ENCODE measurements at regions not wholly inside any gene's neighbourhood (a gene's known extent, or its start where the extent isn't known, plus 50 kb on each side); places are given as distances from the start of the nearest gene placed in this dataset.

GRCh38 chr18:75865639-75866038 is 438.1 kb upstream of the SMIM21 start:
- 86 to 100% (median 91%) methylated on average over 5 to 6 of the region's 6 CpGs for WGBS, 4 donors
- TF ChIP-seq POLR2A (IDR thresholded peaks at IDR 0.05): no peak
- TF ChIP-seq, protein P1, sequence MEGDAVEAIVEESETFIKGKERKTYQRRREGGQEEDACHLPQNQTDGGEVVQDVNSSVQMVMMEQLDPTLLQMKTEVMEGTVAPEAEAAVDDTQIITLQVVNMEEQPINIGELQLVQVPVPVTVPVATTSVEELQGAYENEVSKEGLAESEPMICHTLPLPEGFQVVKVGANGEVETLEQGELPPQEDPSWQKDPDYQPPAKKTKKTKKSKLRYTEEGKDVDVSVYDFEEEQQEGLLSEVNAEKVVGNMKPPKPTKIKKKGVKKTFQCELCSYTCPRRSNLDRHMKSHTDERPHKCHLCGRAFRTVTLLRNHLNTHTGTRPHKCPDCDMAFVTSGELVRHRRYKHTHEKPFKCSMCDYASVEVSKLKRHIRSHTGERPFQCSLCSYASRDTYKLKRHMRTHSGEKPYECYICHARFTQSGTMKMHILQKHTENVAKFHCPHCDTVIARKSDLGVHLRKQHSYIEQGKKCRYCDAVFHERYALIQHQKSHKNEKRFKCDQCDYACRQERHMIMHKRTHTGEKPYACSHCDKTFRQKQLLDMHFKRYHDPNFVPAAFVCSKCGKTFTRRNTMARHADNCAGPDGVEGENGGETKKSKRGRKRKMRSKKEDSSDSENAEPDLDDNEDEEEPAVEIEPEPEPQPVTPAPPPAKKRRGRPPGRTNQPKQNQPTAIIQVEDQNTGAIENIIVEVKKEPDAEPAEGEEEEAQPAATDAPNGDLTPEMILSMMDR (IDR thresholded peaks at IDR 0.05): no peak
- Histone ChIP-seq H3K9me3 (replicated peaks in 1 of 3) (no peaks in the 10 kb centered on the region), H3K4me1 (replicated peaks in 1 of 2) (no peaks in the 10 kb centered on the region), H3K4me3 (no peak overlapping the region), H3K27ac (no peak overlapping the region), H3K27me3 (no peaks in the 10 kb centered on the region), H3K36me3 (replicated peaks in 1 of 2) (no peaks in the 10 kb centered on the region)
- intact Hi-C loops (cut with DNase I): no loop called here
- no peak for DNase-seq

DNA sequence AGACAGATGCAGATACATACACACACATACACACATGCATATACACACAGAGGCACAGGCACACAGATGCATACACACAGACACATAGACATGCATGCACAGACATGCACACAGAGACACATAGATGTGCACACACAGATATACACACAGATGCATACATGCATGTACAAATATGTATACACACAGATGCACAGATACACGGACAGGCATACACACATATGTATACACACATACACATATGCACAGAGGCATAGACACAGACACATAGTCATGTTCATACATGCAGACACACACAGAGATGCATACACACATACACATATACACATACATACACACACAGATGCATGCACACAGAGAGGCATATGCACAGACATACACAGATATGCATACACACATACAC is 437.3 kb upstream of the SMIM21 start:
- intact Hi-C loops (cut with DNase I): no loop called here
- Histone ChIP-seq H3K36me3 (replicated peaks in 1 of 2) (no peaks in the 10 kb centered on the region), H3K27me3 (no peaks in the 10 kb centered on the region), H3K9me3 (replicated peaks in 1 of 3) (no peaks in the 10 kb centered on the region), H3K27ac (no peak overlapping the region), H3K4me3 (no peak overlapping the region), H3K4me1 (replicated peaks in 1 of 2) (no peaks in the 10 kb centered on the region)
- no peak for TF ChIP-seq POLR2A (IDR thresholded peaks at IDR 0.05)
- TF ChIP-seq, protein P1 (IDR thresholded peaks at IDR 0.05): no peak
- DNase-seq: no peak
- 50 to 83% (median 60%) methylated on average over 1 of the region's 1 CpG for WGBS, 4 donors

- Histone ChIP-seq H3K4me3 (no peak overlapping the region), H3K36me3 (replicated peaks in 1 of 2) (no peaks in the 10 kb centered on the region), H3K9me3 (replicated peaks in 1 of 3) (no peaks in the 10 kb centered on the region), H3K27me3 (no peaks in the 10 kb centered on the region), H3K27ac (no peak overlapping the region), H3K4me1 (replicated peaks in 1 of 2) (no peaks in the 10 kb centered on the region)
- WGBS, 4 donors: 74 to 76% (median 75%) methylated on average over 5 of the region's 5 CpGs
- TF ChIP-seq, protein P1 (IDR thresholded peaks at IDR 0.05): no peak
- no peak for TF ChIP-seq POLR2A (IDR thresholded peaks at IDR 0.05)
- intact Hi-C loops (cut with DNase I): no loop called here
- DNase-seq: no peak
These were observed 436.2 kb upstream of the SMIM21 start for GRCh38 chr18:75863696-75864095.

DNA sequence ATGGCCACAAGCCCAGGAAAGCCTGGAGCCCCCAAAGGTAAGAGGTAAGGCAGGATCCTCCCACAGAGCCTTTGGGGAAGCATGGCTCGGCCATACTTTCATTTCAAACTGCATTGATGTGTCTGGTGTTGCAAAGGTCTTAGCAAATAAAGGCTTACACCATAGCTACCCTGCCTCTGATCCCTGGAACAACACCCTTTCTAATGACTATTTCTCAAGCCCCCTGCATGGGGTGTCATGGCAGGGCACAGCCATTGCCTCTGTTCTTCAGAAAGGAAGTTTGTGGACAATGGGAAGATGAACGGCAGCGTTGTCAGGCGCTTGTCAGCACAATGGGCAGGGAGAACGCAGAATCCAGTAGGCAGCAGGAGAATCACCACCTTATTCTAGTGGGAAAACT is 435.0 kb upstream of the SMIM21 start:
- intact Hi-C loops (cut with DNase I): no loop called here
- Histone ChIP-seq H3K4me3 (no peak overlapping the region), H3K9me3 (replicated peaks in 1 of 3) (no peaks in the 10 kb centered on the region), H3K36me3 (replicated peaks in 1 of 2) (no peaks in the 10 kb centered on the region), H3K27me3 (no peaks in the 10 kb centered on the region), H3K27ac (no peak overlapping the region), H3K4me1 (replicated peaks in 1 of 2) (no peaks in the 10 kb centered on the region)
- 76 to 90% (median 87%) methylated on average over 5 of the region's 5 CpGs for WGBS, 4 donors
- TF ChIP-seq POLR2A (IDR thresholded peaks at IDR 0.05): no peak
- TF ChIP-seq, protein P1 (IDR thresholded peaks at IDR 0.05): no peak
- no peak for DNase-seq

Measured in adrenal gland (tissue), 9 donors.